ENCODE measurements at regions not wholly inside any gene's neighbourhood (a gene's known extent, or its start where the extent isn't known, plus 50 kb on each side); places are given as distances from the start of the nearest gene placed in this dataset.

- Histone ChIP-seq H3K79me2 (ENCODE audit: control insufficient read depth, insufficient read depth, low read length) (no peaks in the 10 kb centered on the region), H3K9ac (ENCODE audit: control insufficient read depth, extremely low read depth, insufficient read depth, low read length) (no peak overlapping the region), H3K4me2 (ENCODE audit: control insufficient read depth, extremely low read depth, insufficient read depth, low read depth, low read length) (no peak overlapping the region), H3K27ac (ENCODE audit: control insufficient read depth, insufficient read depth, low read length) (no peak overlapping the region), H3K36me3 (ENCODE audit: control insufficient read depth in 2 of 2, extremely low read depth in 1 of 2, insufficient read depth in 2 of 2, low read length in 2 of 2) (no peaks in the 10 kb centered on the region), H3K4me1 (ENCODE audit: control insufficient read depth, extremely low read depth, insufficient read depth, low read length) (no peaks in the 10 kb centered on the region), H4K20me1 (ENCODE audit: control insufficient read depth, extremely low read depth, insufficient read depth, low read length) (no peaks in the 10 kb centered on the region), H3K4me3 (ENCODE audit: control insufficient read depth in 2 of 3, extremely low read depth in 1 of 3, insufficient read depth in 2 of 3, low read depth in 1 of 3, low read length in 3 of 3) (no peak overlapping the region), H3K27me3 (ENCODE audit: control insufficient read depth, extremely low read depth, insufficient read depth, low read length) (no peaks in the 10 kb centered on the region), H2AFZ (ENCODE audit: control insufficient read depth, low read length) (no peak overlapping the region), H3K9me1 (ENCODE audit: control insufficient read depth, extremely low read depth, insufficient read depth, low read length) (no peaks in the 10 kb centered on the region), H3K9me3 (ENCODE audit: control insufficient read depth, low read depth, low read length) (no peaks in the 10 kb centered on the region)
- dilution Hi-C loops (cut with MboI; ENCODE audit: extremely low pct_ligation_motif_present, low sequenced_read_pairs), result no loop called here
- no peak for FAIRE-seq
- TF ChIP-seq EZH2 (IDR thresholded peaks at IDR 0.05; ENCODE audit: low read length) (no peak), CTCF (optimal IDR thresholded peaks at IDR 0.05 in 1 of 3, IDR thresholded peaks at IDR 0.05 in 1 of 3, conservative IDR thresholded peaks at IDR 0.05 in 1 of 3; ENCODE audit: extremely low read depth in 1 of 3, insufficient read depth in 2 of 3, low read length in 3 of 3) (no peak)
- DNase-seq (ENCODE audit: low read depth, low spot score), result no peak
These were observed 1081.6 kb downstream of the SORCS1 start for GRCh38 chr10:106082865-106083264.

- H3K9me1 ChIP-seq (ENCODE audit: control insufficient read depth, extremely low read depth, insufficient read depth, low read length), result no peaks in the 10 kb centered on the region
- H4K20me1 ChIP-seq (ENCODE audit: control insufficient read depth, extremely low read depth, insufficient read depth, low read length), result no peaks in the 10 kb centered on the region
- no peak overlapping the region for H3K9ac ChIP-seq (ENCODE audit: control insufficient read depth, extremely low read depth, insufficient read depth, low read length)
- TF ChIP-seq EZH2 (IDR thresholded peaks at IDR 0.05; ENCODE audit: low read length) (no peak), CTCF (optimal IDR thresholded peaks at IDR 0.05 in 1 of 3, IDR thresholded peaks at IDR 0.05 in 1 of 3, conservative IDR thresholded peaks at IDR 0.05 in 1 of 3; ENCODE audit: extremely low read depth in 1 of 3, insufficient read depth in 2 of 3, low read length in 3 of 3) (no peak)
- H3K27ac ChIP-seq (ENCODE audit: control insufficient read depth, insufficient read depth, low read length), result no peak overlapping the region
- H3K4me1 ChIP-seq (ENCODE audit: control insufficient read depth, extremely low read depth, insufficient read depth, low read length), result no peaks in the 10 kb centered on the region
- H3K4me3 ChIP-seq (ENCODE audit: control insufficient read depth in 2 of 3, extremely low read depth in 1 of 3, insufficient read depth in 2 of 3, low read depth in 1 of 3, low read length in 3 of 3), result no peak overlapping the region
- H3K4me2 ChIP-seq (ENCODE audit: control insufficient read depth, extremely low read depth, insufficient read depth, low read depth, low read length), result no peak overlapping the region
- no peaks in the 10 kb centered on the region for H3K79me2 ChIP-seq (ENCODE audit: control insufficient read depth, insufficient read depth, low read length)
- no peaks in the 10 kb centered on the region for H3K9me3 ChIP-seq (ENCODE audit: control insufficient read depth, low read depth, low read length)
- FAIRE-seq (no peak), DNase-seq (ENCODE audit: low read depth, low spot score) (no peak)
- H3K27me3 ChIP-seq (ENCODE audit: control insufficient read depth, extremely low read depth, insufficient read depth, low read length), result no peaks in the 10 kb centered on the region
- no peaks in the 10 kb centered on the region for H3K36me3 ChIP-seq (ENCODE audit: control insufficient read depth in 2 of 2, extremely low read depth in 1 of 2, insufficient read depth in 2 of 2, low read length in 2 of 2)
- H2AFZ ChIP-seq (ENCODE audit: control insufficient read depth, low read length), result no peak overlapping the region
- dilution Hi-C loops (cut with MboI; ENCODE audit: extremely low pct_ligation_motif_present, low sequenced_read_pairs), result no loop called here
These were observed 1085.5 kb downstream of the SORCS1 start for GRCh38 chr10:106078895-106079576.

All from keratinocyte (primary cell).